OCI-LY3 (cell line): ENCODE measurements at regions not wholly inside any gene's neighbourhood (a gene's known extent, or its start where the extent isn't known, plus 50 kb on each side); places are given as distances from the start of the nearest gene placed in this dataset.

ENCODE experiments used
- CTCF ChIP-seq: fragments of 200-600, 300-600 bp; sonication (generic); IDR thresholded peaks from 2 replicates; pipeline ENCODE4 v1.5.1; 2014; ENCODE audit warnings: antibody characterized with exemption, low read length, low read depth
- EZH2phosphoT487 ChIP-seq: fragments of 200-600 bp; shearing (Covaris generic); IDR thresholded peaks from 2 replicates; pipeline ENCODE4 v1.6.1; 2018; ENCODE audit warnings: antibody characterized with exemption, mixed run types, low read depth

- TF ChIP-seq CTCF (no peak), EZH2phosphoT487 (no peak)
Observed at GRCh38 chrX:46380148-46380752, 165.0 kb downstream of the ZNF674 start.
